HepG2 (cell line): ENCODE measurements at regions not wholly inside any gene's neighbourhood (a gene's known extent, or its start where the extent isn't known, plus 50 kb on each side); places are given as distances from the start of the nearest gene placed in this dataset.

Experiments
- CREB3 ChIP-seq: sonication (generic); formaldehyde crosslinking; IDR thresholded peaks from 2 replicates; pipeline ENCODE4 v1.5.0; 2020; ENCODE audit warnings: missing genetic modification reagents
- EP300 ChIP-seq, 3 experiments: sonication (generic) in 1 of 3; formaldehyde crosslinking in 1 of 3; IDR thresholded peaks; 2 replicates each; pipeline versions ENCODE4 v1.5.1 to v1.6.1; 2011 to 2020; ENCODE audit warnings: low read depth in 2 of 3, low read length in 2 of 3, borderline replicate concordance in 1 of 3, improper control_type of control experiment in 1 of 3, mild to moderate bottlenecking in 1 of 3, missing genetic modification reagents in 1 of 3, moderate library complexity in 1 of 3
- NFRKB ChIP-seq: fragments of 450-650 bp; IDR thresholded peaks from 2 replicates; pipeline ENCODE4 v1.6.1; 2017
- SMAD3 ChIP-seq: sonication (generic); formaldehyde crosslinking; IDR thresholded peaks from 2 replicates; pipeline ENCODE4 v1.4.0; 2020; ENCODE audit warnings: missing genetic modification reagents
- ZNF614 ChIP-seq: IDR thresholded peaks from 2 replicates; pipeline ENCODE4 v1.6.1; 2018; ENCODE audit warnings: missing biosample characterization, missing genetic modification reagents, inconsistent platforms, borderline replicate concordance
- ZNF720 ChIP-seq: sonication (generic); formaldehyde crosslinking; IDR thresholded peaks from 2 replicates; pipeline ENCODE4 v1.4.0; 2020; ENCODE audit warnings: missing genetic modification reagents
- ZSCAN25 ChIP-seq: sonication (generic); formaldehyde crosslinking; IDR thresholded peaks from 2 replicates; pipeline ENCODE4 v1.8.0; 2022; ENCODE audit warnings: mild to moderate bottlenecking, missing genetic modification reagents
- ZZZ3 ChIP-seq: sonication (generic); formaldehyde crosslinking; IDR thresholded peaks from 2 replicates; pipeline ENCODE4 v1.4.0; 2020; ENCODE audit warnings: missing genetic modification reagents, mild to moderate bottlenecking, borderline replicate concordance

GRCh38 chr19:28063702-28064101 is 1149.2 kb downstream of the UQCRFS1 start:
- no peak for TF ChIP-seq NFRKB
- TF ChIP-seq SMAD3 (CRISPR knock-in tag): no peak
- no peak for TF ChIP-seq ZNF614 (CRISPR knock-in tag)
- no peak for TF ChIP-seq EP300 (IDR thresholded peaks at IDR 0.05; ENCODE audit: low read depth in 2 of 2, low read length in 2 of 2)
- TF ChIP-seq EP300 (CRISPR knock-in tag; IDR thresholded peaks at IDR 0.05; ENCODE audit: borderline replicate concordance): no peak
- no peak for TF ChIP-seq ZZZ3
- TF ChIP-seq ZNF720 (CRISPR knock-in tag): no peak
- TF ChIP-seq ZSCAN25 (CRISPR knock-in tag): no peak
- TF ChIP-seq CREB3 (CRISPR knock-in tag): no peak
